Activated T-helper 2 cell treated with anti-CD3 and anti-CD28 coated beads, Interferon-gamma antibody, Interleukin-2, Interleukin-4, amounts not matched to agents 10 μg/mL and 5 μg/mL and 100 μg/mL, durations not matched to agents 14 hours and 24 hours and 36 hours (primary cell): ENCODE measurements at regions not wholly inside any gene's neighbourhood (a gene's known extent, or its start where the extent isn't known, plus 50 kb on each side); places are given as distances from the start of the nearest gene placed in this dataset.
"Not testable (repeated sequence)": the region's sequence is repeated elsewhere in the genome, so short reads cannot be mapped to it uniquely, and the experiment has no call there.

Experiments used
- DNase-seq: peaks from one replicate; pipeline ENCODE4 v3.0.0; 2021; ENCODE audit warnings: low spot score
- H3K27ac Mint-ChIP-seq: one replicate; pipeline ENCODE4 v1.8.0; 2021; ENCODE audit warnings: mixed read lengths
- H3K27me3 Mint-ChIP-seq: one replicate; pipeline ENCODE4 v1.8.0; 2021; ENCODE audit warnings: low read depth, mixed read lengths
- H3K36me3 Mint-ChIP-seq: one replicate; pipeline ENCODE4 v1.8.0; 2021; ENCODE audit warnings: low read depth, mixed read lengths
- H3K4me1 Mint-ChIP-seq: one replicate; pipeline ENCODE4 v1.8.0; 2021; ENCODE audit warnings: low read depth, mixed read lengths
- H3K4me3 Mint-ChIP-seq: one replicate; pipeline ENCODE4 v1.8.0; 2021; ENCODE audit warnings: low read depth, mild to moderate bottlenecking, moderate library complexity, mixed read lengths
- H3K9me3 Mint-ChIP-seq: one replicate; pipeline ENCODE4 v1.8.0; 2021; ENCODE audit warnings: mixed read lengths
- intact Hi-C: fragments of 100-400 bp; cut with micrococcal nuclease; formaldehyde crosslinking; loops from one replicate; pipeline ENCODE4 v1.15.1; 2023

- H3K27me3 Mint-ChIP-seq = no peaks in the 10 kb centered on the region
- H3K4me1 Mint-ChIP-seq = no peaks in the 10 kb centered on the region
- no peak overlapping the region for H3K4me3 Mint-ChIP-seq
- H3K9me3 Mint-ChIP-seq = peaks cover 17% of the 10 kb centered on the region
- intact Hi-C loops = no loop called here
- no peaks in the 10 kb centered on the region for H3K36me3 Mint-ChIP-seq
- H3K27ac Mint-ChIP-seq = no peak overlapping the region
- DNase-seq = no peak
These were observed 439.7 kb upstream of the CDH20 start for GRCh38 chr18:60893355-60894097.

GRCh38 chr18:60894254-60894945 lies 438.8 kb upstream of the CDH20 start:
- DNase-seq = no peak
- Mint-ChIP-seq H3K27ac (no peak overlapping the region), H3K4me3 (no peak overlapping the region), H3K9me3 (peaks cover 17% of the 10 kb centered on the region), H3K27me3 (no peaks in the 10 kb centered on the region), H3K4me1 (no peaks in the 10 kb centered on the region), H3K36me3 (no peaks in the 10 kb centered on the region)
- intact Hi-C loops = no loop called here

DNA sequence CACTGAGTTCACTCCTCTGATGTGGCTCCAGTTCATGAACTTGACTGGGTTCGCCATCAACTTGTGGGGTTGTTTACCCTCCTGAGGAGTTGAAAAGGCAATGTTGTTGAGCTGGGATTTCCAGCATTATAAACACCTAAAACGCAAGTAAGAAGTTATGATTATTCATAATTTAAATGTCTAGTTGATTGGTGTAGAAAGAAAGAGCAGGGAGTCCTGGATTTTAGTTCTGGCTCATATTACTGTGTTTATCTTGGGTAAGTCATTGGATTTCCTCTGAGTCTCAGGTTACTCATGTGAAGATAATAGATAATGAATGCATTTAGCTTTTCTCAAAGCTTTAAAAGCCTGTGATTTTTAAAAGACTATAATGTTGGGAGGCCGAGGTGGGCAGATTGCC lies 438.0 kb upstream of the CDH20 start:
- Mint-ChIP-seq H3K4me3 (no peak overlapping the region), H3K27ac (no peak overlapping the region), H3K9me3 (peaks cover 16% of the 10 kb centered on the region), H3K27me3 (no peaks in the 10 kb centered on the region), H3K4me1 (no peaks in the 10 kb centered on the region), H3K36me3 (no peaks in the 10 kb centered on the region)
- DNase-seq = no peak
- intact Hi-C loops = no loop called here

DNA sequence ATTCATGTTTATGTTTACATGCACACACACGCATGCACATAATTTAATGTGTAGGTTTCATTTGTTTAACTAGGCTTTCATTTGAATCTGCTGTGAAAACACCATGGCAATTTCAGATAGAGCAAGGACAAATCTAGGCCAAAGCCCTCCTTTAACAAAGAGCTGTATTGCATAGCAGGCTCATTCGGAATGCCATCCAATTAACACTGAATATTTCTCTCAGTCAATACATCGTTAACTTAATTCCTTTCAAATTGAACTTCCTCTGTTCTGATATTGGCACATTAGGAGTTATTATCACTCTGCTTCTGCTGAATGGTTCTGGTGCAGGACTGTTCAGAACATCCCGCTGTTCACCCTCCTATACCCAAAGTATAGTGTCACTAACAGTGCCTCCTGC lies 435.1 kb upstream of the CDH20 start:
- intact Hi-C loops = no loop called here
- Mint-ChIP-seq H3K27me3 (no peaks in the 10 kb centered on the region), H3K27ac (no peak overlapping the region), H3K9me3 (peaks cover 12% of the 10 kb centered on the region), H3K4me3 (no peak overlapping the region), H3K36me3 (no peaks in the 10 kb centered on the region), H3K4me1 (no peaks in the 10 kb centered on the region)
- DNase-seq = no peak

- no peak for DNase-seq
- Mint-ChIP-seq H3K4me3 (no peak overlapping the region), H3K27ac (no peak overlapping the region), H3K4me1 (no peaks in the 10 kb centered on the region), H3K27me3 (no peaks in the 10 kb centered on the region), H3K9me3 (peaks cover 17% of the 10 kb centered on the region), H3K36me3 (no peaks in the 10 kb centered on the region)
- intact Hi-C loops = no loop called here
These were observed 427.5 kb upstream of the CDH20 start for GRCh38 chr18:60905699-60906098.

GRCh38 chr18:60910534-60910933 lies 422.7 kb upstream of the CDH20 start:
- Mint-ChIP-seq H3K9me3 (peaks cover 20% of the 10 kb centered on the region), H3K4me3 (no peak overlapping the region), H3K36me3 (no peaks in the 10 kb centered on the region), H3K27me3 (no peaks in the 10 kb centered on the region), H3K4me1 (no peaks in the 10 kb centered on the region), H3K27ac (no peak overlapping the region)
- intact Hi-C loops = no loop called here
- DNase-seq = no peak

- intact Hi-C loops = no loop called here
- Mint-ChIP-seq H3K27me3 (no peaks in the 10 kb centered on the region), H3K9me3 (peaks cover 18% of the 10 kb centered on the region), H3K36me3 (no peaks in the 10 kb centered on the region), H3K27ac (no peak overlapping the region), H3K4me1 (no peaks in the 10 kb centered on the region), H3K4me3 (no peak overlapping the region)
- DNase-seq = no peak
These were observed 421.7 kb upstream of the CDH20 start for GRCh38 chr18:60911504-60911903.

- H3K4me1 Mint-ChIP-seq = no peaks in the 10 kb centered on the region
- H3K27ac Mint-ChIP-seq = no peak overlapping the region
These were observed 418.1 kb upstream of the CDH20 start for GRCh38 chr18:60915160-60915559.

DNA sequence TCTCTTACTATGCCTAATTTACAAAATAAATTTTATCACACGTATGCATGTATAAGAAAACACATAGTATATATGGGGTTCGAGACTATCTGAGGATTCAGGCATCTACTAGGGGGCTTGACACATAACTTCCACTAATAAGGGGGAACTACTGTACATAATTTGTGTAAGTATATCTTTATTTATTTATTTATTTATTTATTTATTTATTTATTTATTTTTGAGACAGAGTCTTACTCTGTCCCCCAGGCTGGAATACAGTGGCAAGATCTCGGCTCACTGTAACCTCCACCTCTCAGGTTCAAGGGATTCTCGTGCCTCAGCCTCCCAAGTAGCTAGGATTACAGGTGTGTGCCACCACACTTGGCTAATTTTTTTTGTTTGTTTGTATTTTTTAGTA lies 414.4 kb upstream of the CDH20 start:
- H3K27me3 Mint-ChIP-seq, H3K36me3 Mint-ChIP-seq, H3K27ac Mint-ChIP-seq, intact Hi-C loops, DNase-seq, H3K4me3 Mint-ChIP-seq, H3K4me1 Mint-ChIP-seq: not testable (repeated sequence)
- peaks cover 14% of the 10 kb centered on the region for H3K9me3 Mint-ChIP-seq

More at GRCh38 chr18:60915160-60915559, 418.1 kb upstream of the CDH20 start:
- H3K4me3 Mint-ChIP-seq = no peak overlapping the region
- intact Hi-C loops = no loop called here
- peaks cover 9% of the 10 kb centered on the region for H3K9me3 Mint-ChIP-seq
- DNase-seq = no peak
- H3K36me3 Mint-ChIP-seq = no peaks in the 10 kb centered on the region
- no peaks in the 10 kb centered on the region for H3K27me3 Mint-ChIP-seq

GRCh38 chr18:60925892-60926291 lies 407.3 kb upstream of the CDH20 start:
- Mint-ChIP-seq H3K36me3 (no peaks in the 10 kb centered on the region), H3K4me1 (no peaks in the 10 kb centered on the region), H3K27ac (no peak overlapping the region), H3K27me3 (no peaks in the 10 kb centered on the region), H3K4me3 (no peak overlapping the region), H3K9me3 (peaks cover 22% of the 10 kb centered on the region)
- intact Hi-C loops = no loop called here
- DNase-seq = no peak

- Mint-ChIP-seq H3K27ac (no peak overlapping the region), H3K4me1 (no peaks in the 10 kb centered on the region), H3K9me3 (peaks cover 29% of the 10 kb centered on the region), H3K27me3 (no peaks in the 10 kb centered on the region), H3K36me3 (no peaks in the 10 kb centered on the region), H3K4me3 (no peak overlapping the region)
- no peak for DNase-seq
- intact Hi-C loops = no loop called here
These were observed 403.3 kb upstream of the CDH20 start for GRCh38 chr18:60929966-60930365.

DNA sequence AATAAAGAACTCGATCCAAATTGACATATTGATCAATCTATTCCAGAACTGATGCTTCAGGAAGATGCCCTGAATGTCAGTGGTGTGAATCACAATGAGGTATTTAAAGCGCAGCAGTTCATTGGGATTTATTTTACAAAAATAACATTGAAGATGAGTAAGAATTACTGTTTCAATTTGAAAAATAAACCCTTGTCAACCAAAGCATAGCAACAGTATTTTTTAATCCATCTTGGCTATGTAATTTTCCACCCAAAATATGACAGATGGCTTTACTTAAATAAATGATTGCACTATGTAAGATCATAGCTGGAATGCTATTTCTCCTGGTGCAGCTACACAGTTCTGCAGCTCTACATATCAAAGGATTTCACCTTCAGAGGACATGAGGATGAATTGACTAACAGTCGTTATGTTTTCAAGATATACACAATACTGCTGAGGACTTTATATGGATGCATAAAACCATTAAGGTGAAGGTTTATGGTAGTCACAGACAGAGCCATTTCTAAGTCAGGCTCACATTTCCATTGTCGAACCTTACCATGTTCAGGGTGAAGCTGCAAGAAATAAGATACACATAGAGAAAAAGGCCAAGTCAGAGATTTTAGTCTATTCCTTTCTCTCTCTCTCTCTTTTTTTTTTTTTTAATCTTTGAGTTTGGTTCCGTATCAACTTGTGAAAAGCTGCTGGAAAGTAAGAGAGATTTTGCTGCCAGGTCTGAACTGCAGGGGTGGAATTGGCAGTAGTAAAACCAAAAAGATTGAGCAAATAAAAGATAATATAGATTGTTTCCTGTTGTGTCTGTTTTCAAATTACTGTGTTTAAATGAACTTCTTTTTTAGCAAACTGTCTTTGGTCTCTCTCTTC lies 398.0 kb upstream of the CDH20 start:
- H3K9me3 Mint-ChIP-seq = peaks cover 16% of the 10 kb centered on the region
- H3K4me3 Mint-ChIP-seq = no peak overlapping the region
- H3K4me1 Mint-ChIP-seq = no peaks in the 10 kb centered on the region
- no peak overlapping the region for H3K27ac Mint-ChIP-seq
- intact Hi-C loops = no loop called here
- no peaks in the 10 kb centered on the region for H3K27me3 Mint-ChIP-seq
- no peak for DNase-seq
- H3K36me3 Mint-ChIP-seq = no peaks in the 10 kb centered on the region

DNA sequence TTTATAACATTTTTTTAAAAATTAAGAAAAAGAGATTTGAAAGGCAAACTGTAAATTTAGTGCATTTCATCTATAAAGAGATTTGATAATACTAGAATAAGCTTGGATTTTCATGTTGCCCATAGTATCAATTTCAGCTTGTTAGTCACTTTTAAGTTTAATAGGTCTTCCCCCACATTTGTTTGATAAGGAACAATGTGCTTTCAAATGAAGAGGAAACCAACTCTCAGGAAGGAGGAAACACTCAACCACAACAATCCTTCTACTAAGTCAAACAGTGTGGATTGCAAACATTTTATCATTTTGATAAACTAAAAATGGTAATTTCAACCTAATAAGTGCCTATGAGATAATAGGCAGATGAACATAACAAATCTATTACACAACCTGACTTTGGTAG lies 397.1 kb upstream of the CDH20 start:
- Mint-ChIP-seq H3K27me3 (no peaks in the 10 kb centered on the region), H3K9me3 (peaks cover 16% of the 10 kb centered on the region)

More for the DNA sequence above, 397.1 kb upstream of the CDH20 start:
- H3K4me3 Mint-ChIP-seq = no peak overlapping the region
- no peak for DNase-seq
- H3K27ac Mint-ChIP-seq = no peak overlapping the region
- intact Hi-C loops = no loop called here
- H3K4me1 Mint-ChIP-seq = no peaks in the 10 kb centered on the region
- no peaks in the 10 kb centered on the region for H3K36me3 Mint-ChIP-seq
